ENCODE measurements at regions not wholly inside any gene's neighbourhood (a gene's known extent, or its start where the extent isn't known, plus 50 kb on each side); places are given as distances from the start of the nearest gene placed in this dataset.

- no peak for TF ChIP-seq CEBPZ (IDR thresholded peaks at IDR 0.05; ENCODE audit: low read length)
These were observed 167.9 kb upstream of the AVPR1A start (continued) for GRCh38 chr12:63318933-63319332.

- Histone ChIP-seq H3K9ac (ENCODE audit: insufficient read depth, low read depth, low read length) (no peak overlapping the region), H3K36me3 (replicated peaks in 1 of 2; ENCODE audit: control insufficient read depth in 1 of 2, insufficient read depth in 2 of 2, low read length in 2 of 2) (no peaks in the 10 kb centered on the region), H3K9me3 (ENCODE audit: low read length) (no peaks in the 10 kb centered on the region), H2AFZ (ENCODE audit: low read length) (no peak overlapping the region), H4K20me1 (ENCODE audit: insufficient read depth, low read length) (no peaks in the 10 kb centered on the region), H3K4me3 (replicated peaks in 1 of 3; ENCODE audit: insufficient read depth in 1 of 3, low read depth in 2 of 3, low read length in 3 of 3) (no peak overlapping the region), H3K27ac (ENCODE audit: extremely low read length, insufficient read depth, low read length) (no peak overlapping the region), H3K27me3 (ENCODE audit: control insufficient read depth in 1 of 2, insufficient read depth in 2 of 2, low read length in 2 of 2) (no peaks in the 10 kb centered on the region; a peak in 1 of 5 replicates), H3K4me2 (ENCODE audit: low read depth, low read length) (no peak overlapping the region), H3K79me2 (ENCODE audit: insufficient read depth, low read length) (no peaks in the 10 kb centered on the region), H3K4me1 (ENCODE audit: insufficient read depth, low read length) (no peaks in the 10 kb centered on the region)
- no peak for TF ChIP-seq TCF12 (IDR thresholded peaks at IDR 0.05)
- TF ChIP-seq TCF12 (CRISPR knock-in tag; IDR thresholded peaks at IDR 0.05): no peak
- no peak for TF ChIP-seq NR2F1 (CRISPR knock-in tag; IDR thresholded peaks at IDR 0.05)
- TF ChIP-seq ARNTL (CRISPR knock-in tag; IDR thresholded peaks at IDR 0.05): no peak
- TF ChIP-seq CENPT (CRISPR knock-in tag; IDR thresholded peaks at IDR 0.05; ENCODE audit: low read depth): no peak
- TF ChIP-seq NCOA2 (CRISPR knock-in tag; IDR thresholded peaks at IDR 0.05): no peak
- TF ChIP-seq ZNF12 (CRISPR knock-in tag; IDR thresholded peaks at IDR 0.05): no peak
- WGBS (ENCODE audit: low lambda C conversion rate): 0% methylated on average over 4 of the region's 7 CpGs
- POLR2A ChIA-PET: no interaction called here
- ATAC-seq: no peak
- FAIRE-seq: no peak
- in situ Hi-C loops (cut with HindIII; ENCODE audit: extremely low pct_ligation_motif_present, low pct_unique_long_range_greater_than_20kb): no loop called here
- no TSS peak for BruUV-seq (replicated peaks)
- intact Hi-C loops (cut with micrococcal nuclease; ENCODE audit: unreplicated experiment): no loop called here
- no peak for DNase-seq (ENCODE audit: low spot score)
- CTCF ChIA-PET (ENCODE audit: low intra/inter-chr PET ratio, low total read pairs): no interaction called here
These were observed 167.3 kb upstream of the AVPR1A start for GRCh38 chr12:63318313-63318712.

Measured in HepG2 (cell line).